GM23248 (cell line): ENCODE measurements at regions not wholly inside any gene's neighbourhood (a gene's known extent, or its start where the extent isn't known, plus 50 kb on each side); places are given as distances from the start of the nearest gene placed in this dataset.

Experiments
- EZH2 ChIP-seq: fragments of 200-600 bp; sonication (generic); IDR thresholded peaks from 2 replicates; pipeline ENCODE4 v1.6.1; 2018; ENCODE audit warnings: antibody characterized with exemption, mild to moderate bottlenecking; ENCODE audit not compliant: insufficient read depth, poor library complexity, severe bottlenecking
- EZH2phosphoT487 ChIP-seq: fragments of 200-600 bp; sonication (generic); IDR thresholded peaks from 2 replicates; pipeline ENCODE4 v1.6.1; 2018; ENCODE audit warnings: antibody characterized with exemption, moderate library complexity, mild to moderate bottlenecking, low read depth; ENCODE audit not compliant: insufficient read depth

DNA sequence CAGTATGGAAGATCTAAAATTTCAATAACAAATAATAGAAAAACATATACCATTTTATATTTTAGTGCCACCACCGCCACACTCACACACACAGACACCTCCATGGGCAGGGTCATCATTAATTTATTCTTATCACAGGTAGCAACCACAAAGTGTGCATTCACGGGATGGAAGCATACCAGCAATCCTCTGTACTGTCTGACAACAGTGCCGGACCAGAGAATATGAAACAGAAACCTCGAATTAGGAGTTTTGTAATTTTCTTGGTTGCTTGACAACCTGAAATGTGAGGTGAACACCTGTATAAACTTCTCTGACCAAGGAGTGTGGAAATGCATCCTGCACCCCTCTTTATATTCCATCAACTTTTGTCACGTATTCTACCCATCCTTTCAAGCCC is 213.9 kb upstream of the KCNIP4 start:
- no peak for TF ChIP-seq EZH2
- TF ChIP-seq EZH2phosphoT487, result no peak
